RCC 7860 (cell line): ENCODE measurements at regions not wholly inside any gene's neighbourhood (a gene's known extent, or its start where the extent isn't known, plus 50 kb on each side); places are given as distances from the start of the nearest gene placed in this dataset.
"Not testable (repeated sequence)": the region's sequence is repeated elsewhere in the genome, so short reads cannot be mapped to it uniquely, and the experiment has no call there.

Experiments
- DNase-seq: peaks from one replicate; pipeline ENCODE4 v3.0.0-alpha.2; 2015; ENCODE audit warnings: low spot score
- FAIRE-seq: peaks from 2 replicates; lab custom pipeline; 2012; peaks lifted over from hg19 to GRCh38; lab: Jason Lieb, UNC

GRCh38 chr2:122660786-122661634, 905.6 kb downstream of the TSN start:
- DNase-seq (no peak), FAIRE-seq (no peak)

- FAIRE-seq (no peak), DNase-seq (no peak)
Measured at GRCh38 chr2:122663620-122664019, 908.2 kb downstream of the TSN start.

GRCh38 chr2:122669627-122670026, 914.2 kb downstream of the TSN start:
- DNase-seq (no peak), FAIRE-seq (no peak)

- DNase-seq: no peak
Measured at GRCh38 chr2:122670897-122671296, 915.4 kb downstream of the TSN start.

GRCh38 chr2:122680662-122681061, 925.2 kb downstream of the TSN start:
- DNase-seq (no peak), FAIRE-seq (no peak)

More at GRCh38 chr2:122670897-122671296, 915.4 kb downstream of the TSN start:
- FAIRE-seq: no peak

GRCh38 chr2:122681626-122682025, 926.2 kb downstream of the TSN start:
- DNase-seq (peak; percentile 8), FAIRE-seq (no peak)

GRCh38 chr2:122682356-122682755, 926.9 kb downstream of the TSN start:
- no peak for DNase-seq
- no peak for FAIRE-seq

GRCh38 chr2:122683018-122683417, 927.6 kb downstream of the TSN start:
- FAIRE-seq: no peak
- peak; percentile 60 for DNase-seq

GRCh38 chr2:122692400-122693083, 937.1 kb downstream of the TSN start:
- FAIRE-seq: no peak
- DNase-seq: no peak

GRCh38 chr2:122697415-122697814, 942.0 kb downstream of the TSN start:
- DNase-seq (no peak), FAIRE-seq (no peak)

GRCh38 chr2:122703676-122704075, 948.2 kb downstream of the TSN start:
- FAIRE-seq: peak; percentile 84
- DNase-seq: peak; percentile 45

- DNase-seq: peak; percentile 21
- FAIRE-seq: no peak
Measured at GRCh38 chr2:122704109-122704563, 948.7 kb downstream of the TSN start.

GRCh38 chr2:122705746-122706145, 950.3 kb downstream of the TSN start:
- peak; percentile 57 for DNase-seq
- peak; percentile 49 for FAIRE-seq

- peak; percentile 99 for FAIRE-seq
Measured at GRCh38 chr2:122706757-122707223, 951.3 kb downstream of the TSN start.

GRCh38 chr2:122707224-122707824, 951.9 kb downstream of the TSN start:
- DNase-seq (peak; percentile 94), FAIRE-seq (no peak)

More at GRCh38 chr2:122706757-122707223, 951.3 kb downstream of the TSN start:
- peak; percentile 94 for DNase-seq

- DNase-seq (no peak), FAIRE-seq (no peak)
Measured at GRCh38 chr2:122710049-122710448, 954.6 kb downstream of the TSN start.

- FAIRE-seq: no peak
- no peak for DNase-seq
Measured at GRCh38 chr2:122713800-122714199, 958.3 kb downstream of the TSN start.

- not testable (repeated sequence) for FAIRE-seq
Measured at GRCh38 chr2:122720822-122721221, 965.4 kb downstream of the TSN start.

GRCh38 chr2:122734766-122735424, 979.4 kb downstream of the TSN start:
- no peak for DNase-seq
- no peak for FAIRE-seq

More at GRCh38 chr2:122720822-122721221, 965.4 kb downstream of the TSN start:
- DNase-seq: not testable (repeated sequence)

GRCh38 chr2:122736279-122736678, 980.8 kb downstream of the TSN start:
- DNase-seq (peak; percentile 72), FAIRE-seq (peak; percentile 83)
